ENCODE measurements at regions not wholly inside any gene's neighbourhood (a gene's known extent, or its start where the extent isn't known, plus 50 kb on each side); places are given as distances from the start of the nearest gene placed in this dataset.

GRCh38 chr4:128386761-128387599 is 99.4 kb upstream of the PGRMC2 start:
- peak; percentile 99 for DNase-seq (ENCODE audit: low read depth)
- TF ChIP-seq CTCF (conservative IDR thresholded peaks at IDR 0.05; ENCODE audit: low read length): peak; percentile 18; the same call in 1 of the 2 replicates

GRCh38 chr4:128385683-128386304 is 98.2 kb upstream of the PGRMC2 start:
- DNase-seq (ENCODE audit: low read depth): peak; percentile 81
- H3K4me3 ChIP-seq (ENCODE audit: low read length): no peak overlapping the region; the same call in 1 of the 2 replicates
- TF ChIP-seq CTCF (conservative IDR thresholded peaks at IDR 0.05; ENCODE audit: low read length): peak; percentile 44

More at GRCh38 chr4:128386761-128387599, 99.4 kb upstream of the PGRMC2 start:
- peak overlapping the region; percentile 15; the same call in 1 of the 2 replicates for H3K4me3 ChIP-seq (ENCODE audit: low read length)

GRCh38 chr4:128384765-128385598 is 97.4 kb upstream of the PGRMC2 start:
- no peak for DNase-seq (ENCODE audit: low read depth)
- TF ChIP-seq CTCF (conservative IDR thresholded peaks at IDR 0.05; ENCODE audit: low read length): no peak
- H3K4me3 ChIP-seq (ENCODE audit: low read length): no peak overlapping the region

GRCh38 chr4:128384091-128384520 is 96.5 kb upstream of the PGRMC2 start:
- DNase-seq (ENCODE audit: low read depth): peak; percentile 96
- H3K4me3 ChIP-seq (ENCODE audit: low read length): no peak overlapping the region
- no peak for TF ChIP-seq CTCF (conservative IDR thresholded peaks at IDR 0.05; ENCODE audit: low read length)

GRCh38 chr4:128381748-128382559 is 94.3 kb upstream of the PGRMC2 start:
- no peak overlapping the region for H3K4me3 ChIP-seq (ENCODE audit: low read length)
- no peak for DNase-seq (ENCODE audit: low read depth)
- no peak for TF ChIP-seq CTCF (conservative IDR thresholded peaks at IDR 0.05; ENCODE audit: low read length)

GRCh38 chr4:128380306-128380705 is 92.7 kb upstream of the PGRMC2 start:
- TF ChIP-seq CTCF (conservative IDR thresholded peaks at IDR 0.05; ENCODE audit: low read length): no peak
- no peak overlapping the region for H3K4me3 ChIP-seq (ENCODE audit: low read length)
- no peak for DNase-seq (ENCODE audit: low read depth)
